Activated CD4-positive, alpha-beta T cell treated with anti-CD3 and anti-CD28 coated beads, Interleukin-2, amount 50 U/mL, for 48 hours (primary cell): ENCODE measurements at regions not wholly inside any gene's neighbourhood (a gene's known extent, or its start where the extent isn't known, plus 50 kb on each side); places are given as distances from the start of the nearest gene placed in this dataset.

Source experiments
- DNase-seq, 2 experiments: peaks; one replicate each; pipeline ENCODE4 v3.0.0-alpha.2; 2020

DNA sequence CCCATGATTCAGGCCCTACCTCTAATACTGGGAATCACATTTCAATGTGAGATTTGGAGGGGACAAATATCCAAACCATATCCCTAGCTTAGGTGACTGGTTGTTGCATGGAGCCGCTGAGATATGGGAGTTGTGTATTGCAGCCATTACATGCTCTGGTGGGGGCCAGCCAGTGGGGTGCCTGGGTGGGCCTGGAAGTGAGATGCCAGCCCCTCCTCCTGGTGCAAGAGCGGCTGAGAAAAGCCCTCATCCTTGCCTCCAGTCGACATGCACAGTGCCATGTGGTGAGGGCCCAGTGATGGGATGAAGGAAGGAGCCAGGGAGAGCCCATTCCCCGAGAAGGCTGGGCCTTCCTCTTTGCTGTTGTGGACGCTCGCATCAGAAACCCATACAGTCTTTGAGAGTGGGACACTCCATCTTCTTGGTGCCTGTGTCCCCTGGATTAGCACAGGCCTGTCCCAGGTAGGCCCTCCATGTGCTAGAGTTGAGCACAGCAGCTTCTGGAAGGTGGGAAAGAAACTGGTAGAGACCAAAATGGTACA lies 1043.0 kb downstream of the TBC1D22A start:
- no peak for DNase-seq

DNA sequence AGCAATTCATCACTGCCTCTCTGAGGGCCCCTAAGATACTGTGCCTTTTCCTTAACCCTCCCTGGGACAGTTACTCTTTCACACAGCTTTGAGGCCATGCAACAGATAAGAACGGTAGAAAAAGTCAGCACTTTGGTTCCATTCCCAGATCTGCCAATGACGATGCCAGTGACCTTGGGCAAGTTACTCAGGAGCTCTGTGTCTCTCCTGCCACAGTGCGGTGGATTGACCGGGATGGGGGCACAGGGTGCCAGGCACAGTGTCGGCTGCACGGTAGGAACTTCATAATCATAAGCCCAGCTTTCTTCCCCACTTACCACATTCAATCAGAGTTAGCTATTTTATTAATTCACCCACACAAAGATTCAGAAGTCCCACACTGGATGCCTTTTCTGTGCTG lies 1041.8 kb downstream of the TBC1D22A start:
- no peak for DNase-seq

GRCh38 chr22:47802421-47802820 lies 1040.0 kb downstream of the TBC1D22A start:
- no peak for DNase-seq

GRCh38 chr22:47801541-47802245 lies 1039.2 kb downstream of the TBC1D22A start:
- no peak for DNase-seq

GRCh38 chr22:47798229-47798628 lies 1035.8 kb downstream of the TBC1D22A start:
- no peak for DNase-seq

GRCh38 chr22:47797342-47797945 lies 1035.0 kb downstream of the TBC1D22A start:
- DNase-seq = no peak

DNA sequence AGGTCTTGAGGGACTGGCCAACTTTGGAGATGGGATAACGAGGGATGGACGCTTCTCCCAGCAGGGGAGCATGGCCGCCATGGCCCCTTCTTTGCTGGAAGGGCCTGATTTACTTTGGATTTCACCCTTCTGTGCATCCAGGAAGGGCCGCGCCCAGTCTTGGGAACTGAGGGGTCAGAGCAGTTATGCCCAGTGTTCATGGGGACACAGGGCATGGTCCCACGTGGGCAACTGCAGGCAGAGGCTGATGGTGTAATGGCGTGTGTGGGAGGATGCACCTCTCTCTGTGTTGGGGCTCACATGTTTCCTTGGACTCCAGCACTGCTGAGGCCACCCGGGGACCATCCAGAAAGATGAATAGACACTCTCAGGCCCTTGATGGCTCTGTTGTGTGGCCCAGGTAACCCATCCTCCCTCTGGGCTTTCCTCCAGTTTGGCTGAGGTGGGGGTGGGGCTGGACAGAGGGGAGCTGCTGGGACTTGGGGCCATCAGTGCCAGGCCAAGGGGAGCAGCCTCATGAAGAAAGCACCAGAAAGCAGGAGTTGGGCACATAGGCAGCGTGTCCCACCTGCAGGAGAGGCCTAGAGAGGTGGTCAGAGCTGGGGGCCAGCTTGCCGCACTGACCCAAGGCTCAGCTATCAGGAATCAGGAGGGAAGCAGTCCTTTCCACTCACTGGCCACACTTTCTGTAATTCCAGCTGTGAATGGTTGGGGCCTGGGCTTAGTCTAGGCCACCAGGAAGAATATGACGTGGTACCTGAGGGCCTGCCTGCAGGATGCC lies 1033.9 kb downstream of the TBC1D22A start:
- no peak for DNase-seq

- DNase-seq = no peak
These were observed 1033.2 kb downstream of the TBC1D22A start for GRCh38 chr22:47795477-47796127.

DNA sequence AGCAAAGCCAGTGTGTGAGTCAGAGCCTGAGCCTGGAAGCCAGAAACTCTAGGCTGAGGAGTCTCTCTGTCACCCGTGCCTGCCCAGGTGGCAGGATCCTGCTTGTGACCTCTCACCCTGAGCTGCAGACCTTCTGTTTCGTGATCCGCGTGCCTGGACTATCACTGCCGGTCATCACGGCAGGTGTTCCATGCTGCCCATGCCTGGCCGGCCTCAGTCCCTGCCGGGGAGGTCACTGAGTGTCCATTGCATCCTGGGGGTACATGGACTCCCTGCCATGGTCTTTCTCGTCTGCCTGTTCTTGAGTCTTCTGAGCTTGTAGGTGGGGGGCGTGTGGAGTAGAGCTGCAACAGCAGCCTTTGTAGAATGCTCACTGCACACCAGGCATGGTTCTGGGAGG lies 1032.4 kb downstream of the TBC1D22A start:
- no peak for DNase-seq

DNA sequence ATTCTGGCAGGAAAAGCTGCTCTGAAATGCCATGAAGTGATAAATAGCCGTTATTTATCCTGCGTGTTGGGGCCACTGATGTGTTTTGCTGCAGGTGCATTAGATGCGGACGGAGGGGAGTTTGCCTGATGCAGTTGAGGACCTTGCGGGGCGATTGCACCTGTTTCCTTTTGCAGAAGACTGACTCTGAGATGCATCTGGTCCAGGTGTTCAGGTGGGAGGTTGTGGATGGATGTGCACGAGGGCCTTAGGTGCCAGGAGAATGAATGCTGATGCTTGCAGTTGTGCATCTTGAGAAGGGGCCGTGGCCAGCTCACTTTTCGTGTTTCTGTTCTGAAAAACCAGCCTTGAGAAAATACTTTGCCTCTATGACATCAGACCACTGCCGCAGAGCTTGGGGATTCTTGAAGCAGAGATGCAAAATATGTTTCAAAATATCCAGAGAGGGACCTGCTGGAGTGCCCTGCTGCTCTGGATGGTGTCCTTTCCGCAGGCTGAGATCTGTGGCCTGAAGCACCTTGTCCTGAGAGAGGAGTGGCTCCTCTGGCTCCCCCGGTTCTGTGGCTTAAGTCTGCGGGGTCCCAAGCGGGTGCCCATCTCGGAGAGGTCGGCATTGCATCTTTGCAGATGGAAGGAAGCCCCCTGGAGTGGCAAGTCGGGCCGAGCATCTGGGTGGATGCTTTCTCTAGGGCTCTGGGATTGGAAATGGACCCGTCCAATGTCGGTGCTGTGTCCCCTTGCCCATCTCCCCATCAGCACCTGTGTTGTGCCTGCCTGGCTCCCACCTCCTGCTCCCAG lies 1031.1 kb downstream of the TBC1D22A start:
- no peak for DNase-seq

DNA sequence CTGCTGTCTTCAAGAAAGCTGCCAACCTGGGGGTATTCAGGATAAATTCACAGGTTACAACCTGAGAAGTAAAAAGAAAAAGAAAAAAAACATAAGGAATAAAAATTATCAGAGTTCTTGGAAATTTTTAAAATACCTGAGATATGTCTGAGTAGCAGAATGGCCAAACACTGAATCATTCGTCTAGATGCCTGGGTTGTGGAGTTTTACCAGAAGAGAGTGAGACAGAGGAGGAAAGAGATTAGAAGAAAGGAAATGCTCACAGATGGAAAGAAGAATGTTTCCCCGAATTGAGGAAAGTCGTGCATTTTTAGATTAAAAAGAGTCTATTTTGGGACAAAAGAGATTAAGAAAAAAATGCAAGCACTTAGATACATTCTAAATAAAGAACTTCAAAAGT lies 1026.7 kb downstream of the TBC1D22A start:
- no peak for DNase-seq

GRCh38 chr22:47788461-47788860 lies 1026.0 kb downstream of the TBC1D22A start:
- no peak for DNase-seq

DNA sequence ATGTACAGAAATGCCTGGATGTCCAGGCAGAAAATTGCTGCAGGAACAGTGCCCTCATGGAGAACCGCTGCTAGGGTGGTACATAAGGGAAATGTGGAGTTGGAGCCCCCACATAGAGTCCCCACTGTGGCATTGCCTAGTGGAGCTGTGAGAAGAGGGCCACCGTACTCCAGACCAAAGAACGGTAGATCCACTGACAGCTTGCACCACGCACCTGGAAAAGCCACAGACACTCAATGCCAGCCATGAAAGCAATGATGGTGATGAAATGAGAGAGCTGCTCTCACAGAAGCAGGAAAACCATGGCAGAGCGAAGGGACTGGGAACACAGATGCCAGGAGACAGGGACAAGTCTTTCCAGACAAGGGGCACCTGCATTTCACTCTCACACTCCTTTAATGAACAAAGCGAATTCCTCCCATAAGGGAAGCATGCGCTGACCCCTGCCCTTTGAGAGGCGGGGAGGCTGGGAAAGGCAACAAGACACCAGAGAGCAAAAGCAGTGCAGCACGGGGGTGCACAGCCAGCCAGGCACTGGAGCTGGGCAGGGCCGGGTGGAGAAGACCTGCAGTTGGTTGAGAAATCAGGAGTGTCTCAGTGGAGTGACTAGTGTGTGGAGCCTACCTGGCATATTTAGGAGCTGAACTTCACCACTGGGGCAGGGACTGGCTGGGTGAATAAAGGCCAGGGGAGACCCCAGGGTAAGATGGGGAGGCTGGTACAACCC lies 1025.2 kb downstream of the TBC1D22A start:
- no peak for DNase-seq

DNA sequence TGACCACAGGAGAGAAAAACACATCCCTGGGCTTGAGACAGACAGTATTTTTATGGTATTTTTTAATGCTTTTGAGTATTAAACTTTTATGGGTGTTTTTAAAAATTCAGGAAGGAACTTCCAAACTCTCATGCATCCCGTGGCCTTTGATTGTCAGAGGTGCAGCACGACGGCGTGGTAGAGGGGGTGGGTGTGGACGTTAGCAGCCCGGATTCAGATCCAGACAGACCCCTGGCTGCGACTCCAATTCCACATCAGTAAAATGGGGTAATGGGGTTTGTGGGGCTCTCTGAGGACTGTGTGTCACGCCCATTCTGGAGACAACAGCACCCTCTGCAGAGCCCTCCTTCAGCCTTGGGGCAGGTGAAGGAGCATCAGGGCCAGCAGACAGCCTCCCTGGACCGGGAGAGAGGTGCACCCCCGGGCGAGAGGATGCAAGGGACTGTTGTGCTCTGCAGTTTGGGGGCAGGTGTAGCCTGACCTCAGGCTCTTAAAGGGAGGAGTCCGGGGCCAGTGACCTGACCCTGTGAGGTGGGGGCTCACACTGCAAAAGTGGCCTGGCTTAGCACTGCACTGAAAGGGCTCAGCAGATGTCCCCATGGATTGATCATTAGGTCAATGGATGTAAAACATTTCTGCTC lies 1024.3 kb downstream of the TBC1D22A start:
- DNase-seq = no peak

- no peak for DNase-seq
These were observed 1022.5 kb downstream of the TBC1D22A start for GRCh38 chr22:47784991-47785390.

GRCh38 chr22:47784367-47784983 lies 1022.0 kb downstream of the TBC1D22A start:
- no peak for DNase-seq

DNA sequence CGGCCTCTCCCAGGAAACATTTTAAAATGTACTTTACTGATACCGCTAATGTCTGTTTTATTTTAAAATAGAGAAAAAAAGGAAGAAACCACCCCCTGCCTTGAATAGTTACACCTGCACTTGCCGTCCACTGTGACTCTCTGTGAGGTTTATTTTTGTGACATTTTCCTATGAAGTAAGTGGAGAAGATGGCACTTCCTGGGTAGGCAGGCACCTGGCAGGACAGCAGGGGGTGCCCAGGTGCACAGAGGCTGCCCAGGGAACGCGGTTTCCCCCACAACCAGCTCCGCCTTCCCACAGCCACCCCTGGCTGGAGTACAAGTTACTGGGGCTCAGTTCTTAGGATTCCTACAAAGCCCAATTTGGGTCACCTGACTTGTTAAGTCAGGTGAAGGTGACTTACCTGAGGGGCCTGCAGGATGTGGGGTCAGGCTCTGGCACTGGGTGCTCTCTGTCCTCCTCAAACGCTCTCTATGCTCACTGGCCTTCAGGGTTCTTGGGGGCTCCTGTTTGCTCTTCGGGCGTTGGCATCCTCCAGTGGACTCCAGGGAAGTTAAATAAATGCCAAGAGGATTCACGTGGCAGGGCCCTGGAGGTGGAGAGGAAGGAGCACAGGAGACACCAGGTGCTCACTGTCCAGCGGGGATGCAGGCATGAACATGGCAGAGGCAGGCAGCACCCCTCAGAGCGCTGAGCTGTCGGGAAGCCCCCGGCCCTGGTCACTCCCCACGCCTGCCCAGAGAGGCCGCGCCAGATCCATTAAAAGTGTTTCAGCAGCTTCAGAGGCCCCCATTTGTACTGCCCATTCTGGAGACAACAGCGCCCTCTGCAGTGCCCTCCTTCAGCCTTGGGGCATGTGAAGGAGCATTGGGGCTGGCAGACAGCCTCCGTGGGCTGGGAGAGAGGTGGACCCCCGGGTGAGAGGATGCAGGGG lies 1021.2 kb downstream of the TBC1D22A start:
- no peak for DNase-seq

DNA sequence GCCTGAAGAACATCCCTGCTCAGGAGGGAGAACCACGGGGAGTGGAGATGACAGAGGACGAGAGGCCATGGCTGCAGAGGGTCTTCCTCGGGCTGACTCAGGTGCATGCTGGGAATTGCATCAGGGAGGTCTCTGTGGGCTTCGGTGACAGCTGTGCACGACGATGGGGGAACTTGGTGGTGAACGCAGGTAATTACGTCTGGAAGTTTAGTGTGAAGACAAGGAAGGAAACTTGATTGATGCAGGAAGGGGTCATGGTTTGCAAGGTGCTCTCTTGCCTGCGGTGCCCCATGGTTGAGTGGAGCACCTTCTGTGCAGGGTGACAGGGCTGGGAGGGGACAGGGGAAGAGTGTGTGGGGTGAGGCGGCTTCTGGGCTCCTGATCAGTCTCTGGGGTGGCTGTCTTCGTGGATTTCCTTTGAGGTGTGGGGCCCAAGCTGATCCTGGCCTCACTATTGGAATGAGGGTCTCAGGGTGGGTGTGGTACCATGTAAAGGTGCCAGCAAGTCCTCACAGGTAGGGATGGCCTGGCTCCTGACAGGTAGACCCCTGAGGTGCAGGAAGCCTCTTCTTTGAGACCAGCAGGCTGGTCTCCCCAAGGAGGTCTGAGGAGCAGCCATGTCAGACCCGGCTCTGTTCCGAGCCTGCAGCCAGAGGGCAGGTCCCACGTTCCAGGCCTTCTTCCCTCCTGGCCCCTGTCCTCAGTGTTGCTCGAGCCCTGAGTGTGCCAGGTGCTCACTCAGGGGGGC lies 1020.1 kb downstream of the TBC1D22A start:
- no peak for DNase-seq
